ENCODE measurements at regions not wholly inside any gene's neighbourhood (a gene's known extent, or its start where the extent isn't known, plus 50 kb on each side); places are given as distances from the start of the nearest gene placed in this dataset.

DNA sequence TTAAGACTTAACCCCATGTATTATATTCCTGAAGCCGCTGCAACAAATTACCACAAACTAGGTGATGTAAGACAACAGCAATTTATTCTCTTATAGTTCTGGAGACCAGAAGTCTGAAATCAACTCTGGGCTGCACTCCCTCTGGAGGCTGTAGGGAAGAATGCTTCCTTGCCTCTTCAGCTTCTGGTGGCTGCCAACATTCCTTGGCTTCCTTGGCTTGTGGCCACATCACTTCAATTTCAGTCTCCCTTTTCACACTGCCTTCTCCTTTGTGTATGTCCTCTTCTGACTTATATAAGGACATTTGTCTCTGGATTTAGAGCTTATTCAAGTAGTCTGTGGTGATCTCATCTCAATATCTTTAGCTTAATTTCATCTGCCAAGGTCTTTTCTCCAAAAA, 141.6 kb downstream of the DHX35 start:
- TF ChIP-seq, protein P1, sequence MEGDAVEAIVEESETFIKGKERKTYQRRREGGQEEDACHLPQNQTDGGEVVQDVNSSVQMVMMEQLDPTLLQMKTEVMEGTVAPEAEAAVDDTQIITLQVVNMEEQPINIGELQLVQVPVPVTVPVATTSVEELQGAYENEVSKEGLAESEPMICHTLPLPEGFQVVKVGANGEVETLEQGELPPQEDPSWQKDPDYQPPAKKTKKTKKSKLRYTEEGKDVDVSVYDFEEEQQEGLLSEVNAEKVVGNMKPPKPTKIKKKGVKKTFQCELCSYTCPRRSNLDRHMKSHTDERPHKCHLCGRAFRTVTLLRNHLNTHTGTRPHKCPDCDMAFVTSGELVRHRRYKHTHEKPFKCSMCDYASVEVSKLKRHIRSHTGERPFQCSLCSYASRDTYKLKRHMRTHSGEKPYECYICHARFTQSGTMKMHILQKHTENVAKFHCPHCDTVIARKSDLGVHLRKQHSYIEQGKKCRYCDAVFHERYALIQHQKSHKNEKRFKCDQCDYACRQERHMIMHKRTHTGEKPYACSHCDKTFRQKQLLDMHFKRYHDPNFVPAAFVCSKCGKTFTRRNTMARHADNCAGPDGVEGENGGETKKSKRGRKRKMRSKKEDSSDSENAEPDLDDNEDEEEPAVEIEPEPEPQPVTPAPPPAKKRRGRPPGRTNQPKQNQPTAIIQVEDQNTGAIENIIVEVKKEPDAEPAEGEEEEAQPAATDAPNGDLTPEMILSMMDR (IDR thresholded peaks at IDR 0.05), result no peak
- no peak for TF ChIP-seq EP300 (IDR thresholded peaks at IDR 0.05)
- no peak for TF ChIP-seq POLR2A (IDR thresholded peaks at IDR 0.05)
- DNase-seq (ENCODE audit: low spot score in 2 of 2), result no peak
- peaks cover 0 to 16% (median 0%) of the 10 kb centered on the region in 4 donors for H3K9me3 ChIP-seq
- H3K4me1 ChIP-seq, result no peaks in the 10 kb centered on the region
- H3K36me3 ChIP-seq, result no peaks in the 10 kb centered on the region
- peaks cover 0 to 6% of the 10 kb centered on the region in 2 donors for H3K27me3 ChIP-seq
- no peak overlapping the region for H3K4me3 ChIP-seq
- H3K27ac ChIP-seq, result no peak overlapping the region
- WGBS, 2 donors, result 93 to 95% methylated on average over 1 of the region's 1 CpG

- 81 to 93% methylated on average over 4 of the region's 4 CpGs for WGBS, 2 donors
- no peaks in the 10 kb centered on the region for H3K4me1 ChIP-seq
- no peak overlapping the region for H3K27ac ChIP-seq
- H3K4me3 ChIP-seq, result no peak overlapping the region
- no peak for DNase-seq (ENCODE audit: low spot score in 2 of 2)
- peaks cover 0 to 6% of the 10 kb centered on the region in 2 donors for H3K27me3 ChIP-seq
- peaks cover 0 to 16% (median 0%) of the 10 kb centered on the region in 4 donors for H3K9me3 ChIP-seq
- TF ChIP-seq, protein P1 (IDR thresholded peaks at IDR 0.05), result no peak
- no peak for TF ChIP-seq EP300 (IDR thresholded peaks at IDR 0.05)
- no peak for TF ChIP-seq POLR2A (IDR thresholded peaks at IDR 0.05)
- H3K36me3 ChIP-seq, result no peaks in the 10 kb centered on the region
These were observed 141.2 kb downstream of the DHX35 start for GRCh38 chr20:39103305-39103704.

DNA sequence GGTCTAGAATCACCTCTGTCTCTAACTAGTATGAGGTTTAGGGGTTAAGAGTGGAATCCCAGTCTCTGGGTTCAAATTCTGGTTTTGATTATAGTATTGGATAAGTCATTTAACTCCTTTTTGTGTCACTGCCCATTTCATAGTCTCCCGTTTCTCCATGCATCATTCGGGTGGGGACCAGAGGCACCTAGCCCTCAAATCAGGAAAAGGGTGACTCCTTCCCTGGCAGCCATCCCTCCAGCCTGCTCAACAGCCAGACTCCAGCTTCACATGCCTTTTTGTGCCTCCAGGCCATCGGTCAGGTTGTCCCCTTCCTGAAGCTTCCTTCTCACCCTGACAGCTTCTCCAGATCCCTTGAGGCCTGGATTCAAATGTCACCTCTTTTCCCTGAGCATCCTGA, 139.8 kb downstream of the DHX35 start:
- Histone ChIP-seq H3K36me3 (no peaks in the 10 kb centered on the region), H3K4me3 (no peak overlapping the region), H3K27ac (no peak overlapping the region), H3K9me3 (peaks cover 0 to 16% (median 0%) of the 10 kb centered on the region in 4 donors), H3K27me3 (peaks cover 0 to 4% of the 10 kb centered on the region in 2 donors), H3K4me1 (no peaks in the 10 kb centered on the region)
- DNase-seq (ENCODE audit: low spot score in 2 of 2), result no peak
- 77 to 92% methylated on average over 3 of the region's 3 CpGs for WGBS, 2 donors
- no peak for TF ChIP-seq POLR2A (IDR thresholded peaks at IDR 0.05)
- no peak for TF ChIP-seq EP300 (IDR thresholded peaks at IDR 0.05)
- TF ChIP-seq, protein P1 (IDR thresholded peaks at IDR 0.05), result no peak

DNA sequence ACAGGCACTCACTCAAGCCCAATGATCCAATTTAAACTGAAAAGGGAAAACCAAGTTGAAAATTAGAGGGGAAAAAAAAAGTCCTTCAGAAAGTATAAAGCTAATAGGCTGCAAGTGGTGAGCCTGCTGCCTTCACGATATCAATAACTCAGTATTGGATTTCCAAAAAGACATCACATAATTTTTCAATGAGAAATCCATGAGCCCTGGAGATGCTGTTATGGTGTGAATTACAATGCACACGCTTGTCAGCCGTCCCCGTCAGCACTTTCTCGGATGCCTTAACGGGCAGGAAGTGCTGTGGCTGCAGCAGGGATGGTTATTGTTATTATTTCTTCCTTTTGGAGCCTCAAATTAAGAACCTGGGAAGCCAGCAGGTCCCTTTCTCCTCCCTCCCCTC, 138.5 kb downstream of the DHX35 start:
- Histone ChIP-seq H3K27me3 (no peaks in the 10 kb centered on the region), H3K4me1 (no peaks in the 10 kb centered on the region), H3K27ac (no peak overlapping the region), H3K36me3 (no peaks in the 10 kb centered on the region), H3K9me3 (peaks cover 0 to 16% (median 0%) of the 10 kb centered on the region in 4 donors), H3K4me3 (no peak overlapping the region)
- DNase-seq (ENCODE audit: low spot score in 2 of 2), result no peak
- no peak for TF ChIP-seq EP300 (IDR thresholded peaks at IDR 0.05)
- TF ChIP-seq, protein P1 (IDR thresholded peaks at IDR 0.05), result no peak
- TF ChIP-seq POLR2A (IDR thresholded peaks at IDR 0.05), result no peak
- 31% methylated on average over 6 of the region's 6 CpGs for WGBS, 2 donors

DNA sequence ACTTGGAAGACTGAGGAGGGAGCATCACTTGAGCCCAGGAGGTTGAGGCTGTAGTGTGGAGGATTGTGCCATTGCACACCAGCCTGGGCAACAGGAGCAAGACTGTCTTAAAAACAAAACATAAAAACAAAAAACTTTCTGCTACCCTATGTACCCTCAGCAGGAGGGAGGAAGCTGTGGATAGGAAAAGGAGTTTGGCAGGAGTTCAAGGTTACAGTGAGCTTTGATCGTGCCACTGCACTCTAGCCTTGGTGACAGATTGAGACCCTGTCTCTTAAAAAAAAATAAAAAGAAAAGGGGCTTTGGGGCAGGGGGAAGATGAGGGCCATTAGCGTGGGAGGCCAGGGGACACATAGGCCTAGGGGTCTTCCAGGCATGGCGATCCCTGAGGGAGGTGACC, 135.7 kb downstream of the DHX35 start:
- H3K4me1 ChIP-seq, result no peaks in the 10 kb centered on the region
- H3K27ac ChIP-seq, result no peak overlapping the region
- WGBS, 2 donors, result 59 to 60% methylated on average over 3 of the region's 3 CpGs
- H3K36me3 ChIP-seq, result no peaks in the 10 kb centered on the region
- no peak overlapping the region for H3K4me3 ChIP-seq
- H3K27me3 ChIP-seq, result no peaks in the 10 kb centered on the region
- H3K9me3 ChIP-seq, result no peaks in the 10 kb centered on the region
- TF ChIP-seq POLR2A (IDR thresholded peaks at IDR 0.05) (no peak), EP300 (IDR thresholded peaks at IDR 0.05) (no peak)
- TF ChIP-seq, protein P1 (IDR thresholded peaks at IDR 0.05), result no peak
- DNase-seq (ENCODE audit: low spot score in 2 of 2), result no peak

Measured in tibial nerve (tissue), 4 donors.